Activated naive CD4-positive, alpha-beta T cell (primary cell): ENCODE measurements at regions not wholly inside any gene's neighbourhood (a gene's known extent, or its start where the extent isn't known, plus 50 kb on each side); places are given as distances from the start of the nearest gene placed in this dataset.

Experiments
- DNase-seq, 4 experiments: peaks; one replicate each; lab custom pipeline; 2025; lab: John Stamatoyannopoulos, UW

DNA sequence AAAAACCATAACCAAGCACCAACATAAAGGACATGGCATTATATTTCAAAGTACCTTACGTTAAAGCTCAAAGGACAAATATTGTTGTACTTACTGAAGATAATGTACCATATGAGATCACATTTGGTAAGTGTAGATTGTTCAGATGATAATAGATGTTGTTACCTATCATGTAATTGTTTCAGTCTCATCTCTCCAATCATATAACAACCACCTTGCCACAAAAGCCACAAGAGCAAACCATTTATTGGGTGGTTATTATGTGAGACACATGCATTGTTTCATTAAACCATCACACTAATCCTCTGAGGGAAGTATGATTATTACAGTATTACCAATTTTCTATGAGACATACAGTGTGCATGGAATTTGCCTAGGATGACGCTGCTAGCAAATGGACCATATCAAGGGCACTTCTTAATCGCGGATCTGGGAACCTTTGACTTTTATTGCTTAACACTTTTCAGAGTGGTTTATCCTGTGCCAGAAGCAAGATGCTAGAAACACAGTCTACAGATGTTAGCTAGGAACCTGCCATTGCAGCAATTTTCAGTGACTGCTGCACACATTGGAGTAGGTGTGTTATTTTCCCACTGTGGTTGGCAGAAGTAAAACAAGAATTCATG is 149.8 kb upstream of the AKIRIN2 start:
- no peak for DNase-seq

DNA sequence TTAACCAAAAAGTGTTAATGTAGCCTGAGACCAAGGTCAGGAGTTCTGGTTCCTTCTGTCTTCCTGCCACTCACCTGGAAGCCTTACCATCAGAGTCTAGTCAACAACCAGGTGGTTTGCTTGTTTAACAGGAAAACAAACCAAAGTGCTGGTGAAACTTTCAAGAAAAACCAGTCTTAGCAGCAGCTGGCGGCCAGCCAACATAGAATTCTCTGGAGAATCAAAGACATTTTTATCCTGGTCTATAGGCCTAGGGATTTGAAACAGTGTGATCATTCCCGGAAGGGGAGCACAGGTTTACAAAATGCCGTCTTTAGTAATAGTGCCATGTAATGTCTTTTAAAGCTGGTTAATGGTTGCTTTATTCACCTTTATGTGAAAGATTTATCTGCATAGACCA is 146.6 kb upstream of the AKIRIN2 start:
- no peak for DNase-seq

DNA sequence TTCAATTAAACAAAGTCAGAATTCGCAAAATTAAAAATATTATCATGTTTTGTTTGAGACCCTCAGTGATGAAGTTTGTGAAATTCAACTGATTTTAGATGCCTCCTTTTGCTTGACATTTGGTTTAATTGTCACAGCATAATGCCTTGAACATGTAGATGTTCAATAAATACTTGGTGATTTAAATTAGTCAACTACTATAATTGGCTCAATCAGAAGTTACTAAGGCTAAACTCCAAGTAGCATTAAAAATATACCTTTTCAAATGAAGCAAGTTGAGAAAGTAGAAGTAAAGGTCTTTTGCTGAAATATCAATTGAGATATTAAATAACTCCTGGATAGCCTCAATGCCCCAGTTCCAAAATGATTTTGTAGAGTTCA is 145.8 kb upstream of the AKIRIN2 start:
- no peak for DNase-seq

DNA sequence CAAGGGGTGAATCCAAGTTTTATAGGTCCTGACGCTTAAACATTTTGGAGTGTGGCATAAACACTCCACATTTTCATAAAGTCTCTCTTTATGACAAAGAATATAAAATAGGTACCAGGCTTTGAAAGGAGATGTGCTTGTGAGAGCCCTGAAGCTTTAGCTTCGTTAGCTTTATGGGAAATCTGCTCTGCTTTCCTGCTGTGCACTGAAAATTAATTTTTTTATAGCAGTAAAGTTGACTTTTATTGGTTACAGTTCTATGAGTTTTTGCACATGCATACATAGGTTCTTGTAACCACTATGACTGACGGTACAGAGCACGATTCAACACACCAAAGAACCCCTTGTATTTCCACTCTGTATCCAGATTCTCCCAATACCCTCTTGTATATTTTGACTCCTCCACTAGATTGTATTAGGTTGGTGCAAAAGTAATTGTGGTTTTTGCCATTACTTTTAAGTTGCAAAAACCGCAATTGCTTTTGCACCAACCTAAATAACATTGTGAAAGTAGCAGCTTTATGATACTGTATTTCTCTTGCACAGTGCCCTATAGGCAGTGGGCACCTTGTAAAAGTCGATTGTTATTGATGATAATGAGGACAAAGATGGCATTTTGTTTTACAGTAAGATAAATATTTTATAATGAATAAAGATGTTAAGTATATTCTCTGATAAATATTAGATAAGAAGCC is 145.2 kb upstream of the AKIRIN2 start:
- no peak for DNase-seq

DNA sequence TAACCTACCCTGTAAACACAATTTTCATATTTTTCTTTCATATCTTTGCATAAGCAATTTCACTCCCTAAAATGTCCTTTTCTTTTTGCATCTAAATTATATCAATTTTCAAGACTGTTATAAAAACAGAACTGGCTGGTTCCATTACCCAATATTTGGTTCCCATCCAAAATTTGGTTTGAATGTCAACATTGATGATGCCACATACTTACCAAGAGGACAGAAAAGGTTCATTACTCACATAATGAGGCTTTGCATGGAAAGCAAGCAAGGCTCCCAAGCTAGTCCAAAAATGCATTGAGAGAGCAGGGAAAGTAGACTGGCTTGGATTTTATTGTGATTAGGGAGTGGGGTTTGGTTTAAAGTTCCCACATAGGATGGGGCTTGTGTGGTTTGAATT is 144.4 kb upstream of the AKIRIN2 start:
- DNase-seq, result no peak

DNA sequence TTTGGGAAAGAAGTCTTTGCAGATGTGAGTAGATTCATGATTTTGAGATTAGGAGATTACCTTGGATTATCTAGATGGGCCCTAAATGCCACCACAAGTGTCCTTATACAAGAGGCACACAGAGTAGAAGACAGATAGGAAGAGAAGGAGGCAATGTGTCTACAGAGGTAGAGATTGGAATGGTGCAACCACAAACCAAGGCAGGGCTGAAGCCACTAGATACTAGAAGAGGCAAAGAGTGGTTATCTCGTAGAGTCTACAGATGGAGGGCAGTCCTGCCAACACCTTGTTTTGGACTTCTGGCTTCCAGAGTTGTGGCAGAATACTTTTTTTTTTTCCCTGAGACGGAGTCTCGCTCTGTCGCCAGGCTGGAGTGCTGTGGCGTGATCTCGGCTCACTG is 138.3 kb upstream of the AKIRIN2 start:
- no peak for DNase-seq

DNA sequence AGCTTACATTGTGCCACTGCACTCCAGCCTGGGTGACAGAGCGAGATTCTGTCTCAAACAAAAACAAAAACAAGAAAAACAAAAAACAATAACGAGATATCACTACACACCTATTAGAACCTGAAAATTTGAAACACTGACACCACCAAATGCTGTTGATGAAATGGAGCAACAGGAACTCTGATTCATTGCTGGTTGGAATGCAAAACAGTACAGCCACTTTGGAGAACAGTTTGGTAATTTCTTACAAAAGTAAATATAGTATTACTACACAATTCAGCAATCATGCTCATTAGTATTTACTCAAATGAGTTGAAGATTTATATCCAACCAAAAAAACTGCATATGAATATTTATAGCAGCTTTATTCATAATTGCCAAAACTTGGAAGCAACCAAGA is 135.8 kb upstream of the AKIRIN2 start:
- no peak for DNase-seq

DNA sequence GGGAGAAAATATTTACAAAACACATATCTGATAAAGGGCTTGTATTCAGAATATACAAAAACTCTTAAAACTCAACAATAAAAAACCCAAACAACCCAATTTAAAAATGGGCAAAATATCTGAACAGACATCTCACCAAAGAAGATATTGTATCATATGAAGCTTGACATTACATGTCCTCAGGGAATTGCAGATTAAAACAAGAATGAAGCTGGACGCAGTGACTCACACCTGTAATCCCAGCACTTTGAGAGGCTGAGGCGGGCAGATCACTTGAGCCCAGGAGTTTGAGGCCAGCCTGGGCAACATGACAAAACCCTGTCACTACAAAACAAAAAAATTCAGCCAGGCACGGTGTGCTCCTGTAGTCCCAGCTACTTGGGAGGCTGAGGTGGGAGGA is 135.4 kb upstream of the AKIRIN2 start:
- no peak for DNase-seq

DNA sequence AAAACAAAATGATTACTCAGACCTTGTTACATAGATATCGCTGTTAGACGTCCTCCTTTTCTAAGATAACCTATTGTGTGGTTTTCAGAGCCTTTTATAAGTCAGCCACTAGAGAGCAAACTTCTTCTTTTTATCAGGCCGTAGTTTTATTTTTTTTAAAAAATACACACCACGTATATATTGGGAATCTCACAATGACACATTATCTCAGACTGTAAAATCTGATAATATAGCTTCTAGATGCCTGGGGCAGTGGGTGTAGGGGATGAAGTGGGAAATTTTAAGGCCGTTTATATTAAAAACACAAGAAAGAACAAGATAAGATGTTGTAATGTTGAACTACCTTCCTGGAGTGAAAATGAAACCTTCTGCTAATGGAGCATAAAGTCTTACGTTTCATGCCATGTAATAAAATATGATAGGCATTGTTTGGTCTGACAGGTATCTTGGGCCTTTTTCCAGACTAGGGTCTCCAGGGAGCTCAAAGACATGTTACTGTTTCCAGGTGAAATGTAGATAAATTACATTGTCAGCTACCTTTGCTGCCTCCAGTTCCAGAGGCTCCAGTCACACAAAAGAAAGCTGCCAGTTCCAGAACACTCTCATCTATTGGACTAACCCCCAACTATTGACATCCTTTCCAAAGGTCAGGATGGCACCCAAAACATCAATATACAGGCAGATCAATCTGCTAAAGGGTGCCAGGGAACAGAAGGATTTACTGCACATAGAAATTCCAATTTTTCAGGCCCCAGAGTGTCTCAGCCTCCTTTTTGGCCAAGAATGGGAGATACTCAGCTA is 130.2 kb upstream of the AKIRIN2 start:
- no peak for DNase-seq

DNA sequence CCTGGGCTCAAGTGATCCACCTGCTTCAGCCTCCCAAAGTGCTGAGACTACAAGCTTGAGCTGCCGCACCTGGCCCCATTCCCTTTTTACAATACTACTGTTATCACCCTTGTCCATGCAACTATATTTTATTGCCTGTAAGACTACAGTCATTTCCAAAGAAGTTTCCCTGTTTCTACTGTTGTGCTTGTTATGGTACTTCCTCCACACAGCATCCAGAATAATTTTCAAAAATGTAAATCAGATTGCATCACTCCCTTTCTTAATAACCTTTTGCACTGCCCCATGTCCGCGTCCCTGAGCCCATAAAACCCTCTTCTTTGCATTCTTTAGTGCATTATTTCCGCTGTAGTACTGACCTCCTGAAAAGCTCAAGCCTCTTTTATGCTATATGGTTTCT is 128.9 kb upstream of the AKIRIN2 start:
- DNase-seq, result no peak

DNA sequence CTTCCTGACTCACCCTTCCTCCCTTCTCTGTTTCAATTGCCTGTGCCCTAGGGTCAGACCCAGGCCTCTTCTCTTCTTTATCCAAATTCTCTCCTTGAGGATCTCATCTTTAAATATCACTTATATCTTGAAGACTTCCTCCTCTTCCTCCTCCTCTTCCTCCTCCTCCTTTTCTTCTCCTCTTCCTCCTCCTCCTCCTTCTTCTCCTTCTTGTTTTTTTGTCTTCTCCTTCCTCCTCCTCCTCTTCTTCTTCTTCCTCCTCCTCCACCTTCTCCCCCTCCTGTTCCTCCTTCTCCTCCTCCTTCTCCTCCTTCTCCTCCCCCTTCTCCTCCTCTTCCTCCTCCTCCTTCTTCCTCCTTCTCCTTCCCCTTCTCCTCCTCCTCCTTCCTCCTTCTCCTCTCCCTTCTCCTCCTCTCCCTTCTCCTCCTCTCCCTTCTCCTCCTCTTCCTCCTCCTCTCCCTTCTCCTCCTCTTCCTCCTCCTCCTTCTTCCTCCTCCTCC is 127.6 kb upstream of the AKIRIN2 start:
- no peak for DNase-seq

DNA sequence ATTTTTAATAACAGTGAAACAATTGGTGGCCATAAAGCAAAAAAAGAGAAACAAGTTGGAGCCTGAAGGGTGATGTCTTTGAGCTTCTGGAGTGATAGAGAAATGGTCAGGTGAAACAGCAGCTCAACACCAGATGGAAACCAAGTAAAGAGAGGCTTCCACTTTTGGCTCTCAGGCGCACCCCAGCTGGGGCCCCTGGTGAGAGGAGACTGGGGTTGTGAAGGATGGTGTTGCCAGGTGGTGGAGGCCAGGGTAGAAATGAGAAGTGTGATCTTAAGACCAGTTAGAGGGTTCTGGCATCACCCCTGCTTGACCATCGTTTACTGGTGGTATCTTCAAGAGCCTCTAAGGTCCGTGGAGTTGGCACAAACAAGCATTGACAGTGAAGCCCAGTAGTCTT is 126.0 kb upstream of the AKIRIN2 start:
- DNase-seq, result no peak

DNA sequence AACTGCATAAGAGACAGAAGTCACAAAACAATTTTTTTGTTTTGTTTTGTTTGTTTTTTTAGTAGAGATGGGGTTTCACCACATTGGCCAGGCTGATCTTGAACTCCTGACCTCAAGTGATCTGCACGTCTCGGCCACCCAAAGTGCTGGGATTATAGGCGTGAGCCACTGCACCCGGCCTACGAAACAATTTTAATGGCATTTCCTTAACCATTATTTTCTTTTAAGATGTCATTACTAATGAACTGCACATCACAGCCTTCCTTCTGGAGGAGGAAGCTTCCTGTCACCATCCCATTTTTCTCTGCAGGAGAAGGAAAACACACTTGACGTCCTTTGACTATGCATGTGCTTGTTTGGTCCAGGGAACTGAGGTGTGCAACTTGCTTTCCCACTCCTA is 125.3 kb upstream of the AKIRIN2 start:
- DNase-seq, result no peak

DNA sequence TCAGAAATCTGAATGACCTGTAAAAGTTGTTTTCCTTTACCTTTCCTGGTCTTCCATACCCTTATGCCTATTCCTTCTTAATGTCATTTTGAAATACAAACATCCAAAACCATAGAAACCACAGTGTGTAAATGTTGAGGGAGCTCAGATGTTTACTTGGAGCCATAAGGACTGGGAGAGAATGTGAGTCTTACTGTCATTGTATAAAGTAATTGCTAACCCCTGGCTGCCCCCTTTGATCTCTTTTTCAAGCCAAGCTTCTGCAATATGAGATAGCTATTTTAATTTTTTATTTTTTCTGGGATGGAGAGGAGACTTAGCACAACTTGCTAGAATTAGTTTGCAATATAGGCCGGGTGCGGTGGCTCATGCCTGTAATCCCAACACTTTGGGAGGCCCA is 124.4 kb upstream of the AKIRIN2 start:
- no peak for DNase-seq

DNA sequence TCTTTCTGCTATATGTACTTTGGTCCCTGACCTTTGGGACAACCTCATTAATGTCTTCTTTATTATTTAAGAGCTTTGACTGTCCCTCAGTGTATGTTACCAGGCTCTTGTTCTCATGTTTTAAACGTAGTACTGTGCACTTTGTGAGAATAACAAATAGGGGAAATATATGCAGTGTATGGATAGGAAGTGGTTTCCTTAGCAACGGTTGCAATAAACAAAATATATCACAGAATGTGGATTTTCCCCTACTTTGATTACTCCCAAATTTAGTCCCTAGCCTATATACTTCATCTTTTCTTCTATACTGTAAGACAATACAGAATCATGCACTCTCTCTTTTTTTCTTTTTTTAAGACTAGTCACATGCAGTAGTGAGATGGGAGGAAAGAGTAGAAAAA is 123.8 kb upstream of the AKIRIN2 start:
- DNase-seq, result no peak

DNA sequence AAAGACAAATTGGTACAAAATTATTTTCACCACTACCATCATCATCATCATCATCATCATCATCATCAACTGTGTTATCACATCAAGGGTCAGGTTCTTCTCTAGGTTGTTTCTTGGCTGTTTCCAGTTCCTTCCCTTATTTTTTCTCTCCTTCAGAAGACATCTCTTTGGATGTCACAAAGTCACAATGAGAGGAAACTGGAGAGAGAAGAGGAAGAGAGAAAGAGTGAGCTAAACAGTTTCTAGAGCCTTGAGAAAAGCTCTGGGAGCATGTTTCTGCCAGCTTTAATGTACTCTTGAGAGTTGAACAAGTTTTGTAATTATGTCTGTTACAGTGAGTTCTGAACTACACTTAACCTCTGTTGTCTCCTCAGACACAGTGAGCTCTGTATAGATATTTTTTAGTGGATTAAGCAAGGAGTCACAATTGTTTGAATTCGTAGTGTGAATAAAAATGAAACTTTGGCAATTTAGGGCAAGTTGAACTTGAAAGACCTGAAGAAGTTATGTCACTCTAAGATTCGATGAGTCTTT is 123.0 kb upstream of the AKIRIN2 start:
- no peak for DNase-seq

DNA sequence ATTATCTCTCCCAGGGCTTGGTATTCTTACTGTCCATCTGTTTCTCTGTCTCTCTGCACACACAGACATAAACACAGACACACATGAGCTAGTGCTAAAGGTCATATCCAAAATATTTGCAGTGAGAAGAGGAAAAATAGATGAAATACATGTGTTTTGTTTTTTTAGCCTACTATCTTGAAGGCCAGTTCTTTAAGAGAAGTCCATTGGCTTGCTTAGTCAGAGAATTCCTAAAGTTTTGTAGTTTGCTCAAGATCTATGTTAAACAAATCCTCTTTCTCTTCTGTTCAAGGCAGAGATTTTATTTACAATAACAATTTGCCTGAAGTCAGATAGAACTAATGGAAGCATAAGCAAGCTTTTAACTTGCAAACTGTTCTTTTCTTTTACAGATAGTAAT is 120.0 kb upstream of the AKIRIN2 start:
- DNase-seq, result no peak

DNA sequence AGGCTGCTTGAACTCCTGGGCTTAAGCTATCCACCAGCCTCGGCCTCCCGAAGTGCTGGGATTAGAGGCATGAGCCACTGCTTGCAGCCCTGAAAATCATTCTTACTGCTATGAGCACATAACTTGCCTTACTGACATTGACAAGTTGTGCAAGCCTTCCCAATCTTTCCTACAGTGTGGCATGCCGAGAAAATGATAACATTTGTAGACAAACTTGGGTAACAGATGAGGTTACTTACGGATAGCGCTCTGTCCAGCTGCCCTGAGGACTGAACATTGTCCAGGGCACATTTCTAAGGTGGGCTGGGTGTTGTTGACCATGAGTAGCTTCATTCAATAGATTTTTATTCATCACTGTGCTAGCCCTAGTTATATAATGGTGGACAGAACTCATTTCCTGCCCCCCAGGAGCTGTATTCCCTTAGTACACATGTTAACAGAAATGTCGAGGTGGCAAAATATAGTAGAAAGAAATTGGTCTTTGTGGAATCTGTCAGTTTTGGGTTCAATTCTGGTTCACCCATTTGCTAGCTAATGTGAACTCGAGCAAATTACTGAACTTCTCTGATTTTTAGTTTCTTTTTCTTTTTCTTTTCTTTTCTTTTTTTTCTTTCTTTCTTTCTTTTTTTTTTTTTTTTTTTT is 118.4 kb upstream of the AKIRIN2 start:
- no peak for DNase-seq

DNA sequence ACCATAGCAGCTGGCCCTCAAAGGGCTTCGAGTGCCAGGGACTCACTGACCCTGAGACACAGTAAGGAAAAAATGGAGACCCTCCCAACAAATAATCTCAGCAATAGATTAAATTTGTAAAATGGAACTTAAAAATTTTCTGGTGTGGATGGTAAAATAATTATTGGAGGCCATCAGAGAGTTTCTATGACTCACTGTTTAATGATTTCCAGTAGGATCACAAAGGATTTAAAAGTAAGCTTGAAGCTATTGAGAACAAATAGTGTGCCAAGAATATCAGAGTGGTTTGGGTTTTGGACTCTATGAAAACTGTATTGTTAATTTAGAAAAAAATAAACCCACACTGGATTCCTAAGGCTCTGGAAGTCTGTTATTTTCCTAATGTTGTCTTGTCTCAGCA is 115.2 kb upstream of the AKIRIN2 start:
- DNase-seq, result no peak

DNA sequence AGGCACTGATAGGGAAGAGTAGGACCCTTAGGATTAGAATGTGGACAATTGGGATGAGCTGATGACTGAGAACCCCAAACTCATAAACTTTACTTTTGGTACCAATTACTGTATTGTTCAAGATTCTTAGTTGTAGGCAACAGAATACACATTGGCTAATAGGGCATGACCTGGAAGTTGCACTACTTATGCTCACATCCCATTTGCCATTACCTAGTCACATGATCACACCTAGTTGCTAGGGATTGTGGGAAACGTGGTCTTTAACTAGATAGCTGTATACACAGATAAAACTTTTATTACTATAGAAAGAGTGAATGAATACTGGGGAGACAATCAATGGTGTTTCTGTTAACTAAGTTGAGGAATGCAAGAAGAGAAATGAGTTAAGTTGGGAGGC is 113.4 kb upstream of the AKIRIN2 start:
- no peak for DNase-seq

DNA sequence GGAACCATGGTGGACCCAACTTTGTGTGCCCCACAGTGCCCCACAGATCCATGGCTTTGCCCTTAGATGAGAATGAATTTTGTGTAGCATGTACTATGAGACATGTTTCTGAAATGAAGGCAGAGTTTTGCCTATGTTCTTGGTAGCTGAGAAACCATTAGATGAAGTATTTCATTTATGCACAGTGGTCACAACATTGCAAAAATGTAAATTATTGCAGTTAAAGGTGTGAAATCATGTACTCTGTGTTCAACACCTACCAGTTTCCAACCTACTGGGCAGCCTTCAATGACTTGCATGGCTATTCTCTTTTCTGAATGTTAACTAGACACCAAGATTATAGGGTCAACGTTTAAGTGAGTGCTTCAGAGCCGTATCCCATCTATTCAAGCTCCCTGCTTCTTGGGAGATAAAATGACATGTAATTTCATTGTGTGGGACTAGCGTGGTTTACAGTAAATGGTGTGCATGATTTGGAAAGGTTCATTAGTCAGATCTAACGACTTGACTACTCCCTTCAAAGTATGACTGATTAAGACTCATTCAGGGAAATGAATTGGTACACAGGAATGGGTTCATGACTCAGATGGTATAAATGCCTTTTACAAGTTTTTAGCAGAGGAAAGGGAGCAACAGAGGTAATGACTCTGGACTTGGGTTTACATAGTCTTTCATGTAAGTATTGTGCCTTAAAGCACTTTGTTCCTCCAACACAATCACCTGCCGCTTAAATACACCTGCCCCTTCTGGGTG is 106.1 kb upstream of the AKIRIN2 start:
- DNase-seq, result no peak

DNA sequence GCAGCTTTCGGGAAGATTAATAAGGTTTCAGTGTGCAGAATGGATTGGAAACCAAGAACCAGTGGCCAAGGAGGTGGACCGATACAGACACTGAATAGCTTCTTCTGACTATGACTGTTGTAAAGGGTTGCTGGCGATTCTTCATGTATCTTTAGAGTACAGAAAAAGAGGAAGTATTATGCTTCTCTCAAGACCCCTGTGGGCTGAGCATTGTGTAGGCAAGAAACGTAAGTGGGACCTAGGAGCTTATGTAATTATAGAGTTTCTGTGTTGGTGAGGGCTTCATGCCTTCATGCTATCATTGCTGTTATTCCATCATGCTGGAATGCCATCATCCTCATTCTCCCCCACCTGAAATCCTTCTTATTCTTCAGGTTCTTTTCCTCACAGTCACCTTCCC is 105.4 kb upstream of the AKIRIN2 start:
- DNase-seq, result no peak
